ENCODE measurements at regions not wholly inside any gene's neighbourhood (a gene's known extent, or its start where the extent isn't known, plus 50 kb on each side); places are given as distances from the start of the nearest gene placed in this dataset.

- ChIA-PET POLR2A (interaction anchor here (0.5 to 1.4 kb wide), 4 partner anchors 9 to 270 kb away, joined by 3 to 5 read pairs (median 4); no protein-coding TSS in a partner anchor), CTCF (ENCODE audit: low intra/inter-chr PET ratio) (no interaction called here)
- no TSS peak for BruUV-seq (replicated peaks)
- no peaks in the 10 kb centered on the region for H3K27me3 ChIP-seq (ENCODE audit: control insufficient read depth in 2 of 2, insufficient read depth in 2 of 2, low read length in 2 of 2)
- no peaks in the 10 kb centered on the region for H3K9me1 ChIP-seq (ENCODE audit: control insufficient read depth, insufficient read depth, low read length)
- H3K4me3 ChIP-seq: no peak overlapping the region
- H3K27ac ChIP-seq (ENCODE audit: extremely low read depth, low read depth, low read length): peak overlapping the region; percentile 65
- FAIRE-seq (peak; percentile 92), ATAC-seq (peak; percentile 95), DNase-seq (ENCODE audit: extremely low read depth in 1 of 4, low spot score in 3 of 4) (peak; percentile 46 to 79 (median 57))
- in situ Hi-C loops (cut with MboI) (no loop called here), intact Hi-C loops (cut with micrococcal nuclease) (no loop called here)
- peak overlapping the region; percentile 53; the same call in 1 of the 2 replicates for H2AFZ ChIP-seq (ENCODE audit: low read depth, low read length)
- H3K4me1 ChIP-seq (replicated peaks in 1 of 2; ENCODE audit: control insufficient read depth in 2 of 2, insufficient read depth in 2 of 2, low read length in 2 of 2): peaks cover 0 to 2% of the 10 kb centered on the region in 2 experiments; a peak in 2 of 5 replicates
- H3K79me2 ChIP-seq (ENCODE audit: control insufficient read depth, insufficient read depth, low read length): no peaks in the 10 kb centered on the region
- no peaks in the 10 kb centered on the region for H4K20me1 ChIP-seq (replicated peaks; ENCODE audit: control insufficient read depth, insufficient read depth, low read length)
- H3K9ac ChIP-seq (ENCODE audit: insufficient read depth in 1 of 2, low read depth in 2 of 2, low read length in 2 of 2): peak overlapping the region in 1 of 2 experiments; percentile 25; a peak in 1 of 4 replicates
- no peak overlapping the region for H3K4me2 ChIP-seq (ENCODE audit: insufficient read depth, low read length)
- H3K9me3 ChIP-seq (replicated peaks; ENCODE audit: control insufficient read depth, insufficient read depth, low read depth, low read length): no peaks in the 10 kb centered on the region; the same call in 1 of the 2 replicates
- no peaks in the 10 kb centered on the region for H3K36me3 ChIP-seq (ENCODE audit: control insufficient read depth, insufficient read depth, low read length)
- TF ChIP-seq ZNF609 (CRISPR knock-in tag; IDR thresholded peaks at IDR 0.05; ENCODE audit: borderline replicate concordance): no peak
- TF ChIP-seq ZNF41 (CRISPR knock-in tag; conservative IDR thresholded peaks at IDR 0.05): no peak
- TF ChIP-seq MEF2D (tag; conservative IDR thresholded peaks at IDR 0.05; ENCODE audit: low read depth): peak; percentile 65
- no peak for TF ChIP-seq PHB2 (IDR thresholded peaks at IDR 0.05; ENCODE audit: low read depth)
- TF ChIP-seq SMARCE1 (IDR thresholded peaks at IDR 0.05): peak; percentile 90
- no peak for TF ChIP-seq GMEB1 (CRISPR knock-in tag; IDR thresholded peaks at IDR 0.05)
- TF ChIP-seq LCOR (CRISPR knock-in tag; IDR thresholded peaks at IDR 0.05): no peak
- no peak for TF ChIP-seq HBP1 (CRISPR knock-in tag; IDR thresholded peaks at IDR 0.05)
- no peak for TF ChIP-seq THRB (CRISPR knock-in tag; conservative IDR thresholded peaks at IDR 0.05)
- no peak for TF ChIP-seq ZNF695 (CRISPR knock-in tag; IDR thresholded peaks at IDR 0.05)
- TF ChIP-seq RAD51 (IDR thresholded peaks at IDR 0.05; ENCODE audit: borderline replicate concordance, low read depth): no peak
- peak; percentile 47; the same call in 1 of the 2 replicates for TF ChIP-seq FOXM1 (IDR thresholded peaks at IDR 0.05; ENCODE audit: low read depth)
- TF ChIP-seq FOXM1 (CRISPR knock-in tag; IDR thresholded peaks at IDR 0.05; ENCODE audit: low read depth): no peak
- peak; percentile 79 for TF ChIP-seq TCF3 (CRISPR knock-in tag; IDR thresholded peaks at IDR 0.05)
- TF ChIP-seq HDAC8 (tag; IDR thresholded peaks at IDR 0.05): no peak
Measured at GRCh38 chr17:69857412-69857835, 217.6 kb upstream of the KCNJ16 start.

Data from K562 (cell line).